SK-N-SH (cell line): ENCODE measurements at regions not wholly inside any gene's neighbourhood (a gene's known extent, or its start where the extent isn't known, plus 50 kb on each side); places are given as distances from the start of the nearest gene placed in this dataset.

Experiments
- CTCF ChIA-PET: fragments of 300-600, 350-600 bp; formaldehyde crosslinking; extraction: SDS; loops from one replicate; lab custom pipeline; 2021; lab: Yijun Ruan, JAX
- POLR2A ChIA-PET: fragments of 350-600 bp; sonication (Branson Sonifier 250); formaldehyde crosslinking; extraction: SDS; loops from one replicate; lab custom pipeline; 2020; ENCODE audit warnings: antibody characterized with exemption, inconsistent platforms; lab: Yijun Ruan, JAX
- DNase-seq: peaks from one replicate; pipeline ENCODE4 v3.0.0; 2012
- H2AFZ ChIP-seq: fragments of 200-600 bp; sonication (generic); 2 replicates; pipeline ENCODE4 v1.8.1; 2016; ENCODE audit warnings: antibody characterized with exemption, mild to moderate bottlenecking, low read depth
- H3F3A ChIP-seq: fragments of 200-600 bp; sonication (generic); replicated peaks from 2 replicates; pipeline ENCODE3; 2016; ENCODE audit warnings: antibody characterized with exemption, mild to moderate bottlenecking; ENCODE audit not compliant: insufficient read depth
- H3K27ac ChIP-seq, 2 experiments: fragments of 200-500 bp in 1 of 2; fragments of 200-600 bp in 1 of 2; sonication (Bioruptor generic) in 1 of 2; sonication (generic), shearing (Covaris generic) in 1 of 2; 2 replicates each; pipeline versions ENCODE4 v1.5.1 to v1.6.1; 2014 to 2016; ENCODE audit warnings: low read depth in 2 of 2, inconsistent platforms in 1 of 2, low read length in 1 of 2, mild to moderate bottlenecking in 1 of 2, mixed read lengths in 1 of 2
- H3K27me3 ChIP-seq: fragments of 200-600 bp; sonication (generic), shearing (Covaris generic); 2 replicates; pipeline ENCODE4 v1.6.1; 2016; ENCODE audit warnings: mixed run types; ENCODE audit not compliant: insufficient read depth
- H3K36me3 ChIP-seq, 2 experiments: fragments of 200-500 bp in 1 of 2; fragments of 200-600 bp in 1 of 2; sonication (Bioruptor generic) in 1 of 2; sonication (generic) in 1 of 2; replicated peaks in 1 of 2; 2 replicates each; pipeline versions ENCODE3 to v1.5.1; 2014 to 2016; ENCODE audit warnings: low read length in 1 of 2, mild to moderate bottlenecking in 1 of 2; ENCODE audit not compliant: insufficient read depth in 2 of 2, control insufficient read depth in 1 of 2
- H3K4me1 ChIP-seq, 2 experiments: fragments of 200-500 bp in 1 of 2; fragments of 200-600 bp in 1 of 2; sonication (Bioruptor generic) in 1 of 2; sonication (generic), shearing (Covaris generic) in 1 of 2; 2 replicates each; pipeline versions ENCODE4 v1.5.1 to v1.6.1; 2014 to 2016; ENCODE audit warnings: low read depth in 1 of 2, low read length in 1 of 2, mixed run types in 1 of 2; ENCODE audit not compliant: insufficient read depth in 2 of 2, control insufficient read depth in 1 of 2
- H3K4me2 ChIP-seq: fragments of 200-600 bp; sonication (generic), shearing (Covaris generic); 2 replicates; pipeline ENCODE4 v1.6.1; 2017; ENCODE audit warnings: mixed run types
- H3K4me3 ChIP-seq, 2 experiments: fragments of 200-500 bp in 1 of 2; fragments of 200-600 bp in 1 of 2; sonication (Bioruptor generic) in 1 of 2; sonication (generic), shearing (Covaris generic) in 1 of 2; 2 replicates each; pipeline versions ENCODE4 v1.5.1 to v1.8.1; 2014 to 2016; ENCODE audit warnings: low read depth in 2 of 2, inconsistent platforms in 1 of 2, low read length in 1 of 2, mild to moderate bottlenecking in 1 of 2, mixed read lengths in 1 of 2, moderate library complexity in 1 of 2
- H3K79me2 ChIP-seq: fragments of 200-600 bp; sonication (generic); 2 replicates; pipeline ENCODE4 v1.8.1; 2017; ENCODE audit warnings: mild to moderate bottlenecking; ENCODE audit not compliant: insufficient read depth
- H3K9ac ChIP-seq: fragments of 200-600 bp; sonication (generic); 2 replicates; pipeline ENCODE4 v1.6.1; 2017; ENCODE audit warnings: mixed run types
- H3K9me2 ChIP-seq: fragments of 200-600 bp; sonication (generic); 2 replicates; pipeline ENCODE4 v1.6.1; 2017; ENCODE audit warnings: mixed run types
- H3K9me3 ChIP-seq: fragments of 200-600 bp; sonication (generic); 2 replicates; pipeline ENCODE4 v1.6.1; 2017; ENCODE audit warnings: mixed run types, mild to moderate bottlenecking, moderate library complexity
- H4K20me1 ChIP-seq: fragments of 200-600 bp; sonication (generic); 2 replicates; pipeline ENCODE4 v1.6.1; 2017; ENCODE audit warnings: mild to moderate bottlenecking, mixed run types; ENCODE audit not compliant: insufficient read depth
- EP300 ChIP-seq, 2 experiments: IDR thresholded peaks; 2 replicates each; pipeline versions ENCODE4 v1.4.0 to v1.6.1; 2012; ENCODE audit warnings: borderline replicate concordance in 1 of 2, low read depth in 1 of 2, low read length in 1 of 2
- FOXJ3 ChIP-seq: sonication (generic); formaldehyde crosslinking; IDR thresholded peaks from 2 replicates; pipeline ENCODE4 v1.5.1; 2020; ENCODE audit warnings: mild to moderate bottlenecking, missing genetic modification reagents
- JUND ChIP-seq: IDR thresholded peaks from 2 replicates; pipeline ENCODE4 v1.4.0; 2012
- MAX ChIP-seq: IDR thresholded peaks from 2 replicates; pipeline ENCODE4 v1.4.0; 2012; ENCODE audit warnings: low read depth
- MEF2A ChIP-seq: IDR thresholded peaks from 2 replicates; pipeline ENCODE4 v1.4.0; 2012; ENCODE audit warnings: low read depth, borderline replicate concordance
- NFIC ChIP-seq: IDR thresholded peaks from 2 replicates; pipeline ENCODE4 v1.4.0; 2012; ENCODE audit warnings: borderline replicate concordance
- POLR2AphosphoS5 ChIP-seq: IDR thresholded peaks from 2 replicates; pipeline ENCODE4 v1.6.1; 2012; ENCODE audit warnings: low read depth, low read length
- REST ChIP-seq: IDR thresholded peaks from 2 replicates; pipeline ENCODE4 v1.6.1; 2012; ENCODE audit warnings: mild to moderate bottlenecking, low read depth, low read length, moderate library complexity
- RXRA ChIP-seq: IDR thresholded peaks from 2 replicates; pipeline ENCODE4 v1.4.0; 2012; ENCODE audit warnings: low read depth, mild to moderate bottlenecking, borderline replicate concordance
- TAF1 ChIP-seq: IDR thresholded peaks from 2 replicates; pipeline ENCODE4 v1.6.1; 2012; ENCODE audit warnings: low read depth, mild to moderate bottlenecking, low read length, moderate library complexity, borderline replicate concordance
- TCF12 ChIP-seq: IDR thresholded peaks from 2 replicates; pipeline ENCODE4 v1.4.0; 2012
- TEAD4 ChIP-seq: IDR thresholded peaks from 2 replicates; pipeline ENCODE4 v1.4.0; 2012; ENCODE audit warnings: mild to moderate bottlenecking, borderline replicate concordance; ENCODE audit not compliant: insufficient read depth
- USF2 ChIP-seq: fragments of 150-350 bp; IDR thresholded peaks from 2 replicates; pipeline ENCODE4 v1.6.1; 2017; ENCODE audit warnings: antibody characterized with exemption, low read length, low read depth, borderline replicate concordance
- ZBTB33 ChIP-seq: IDR thresholded peaks from 2 replicates; pipeline ENCODE4 v1.4.0; 2012; ENCODE audit warnings: low read depth, borderline replicate concordance
- WGBS: methylation state at CpG from one replicate; pipeline ENCODE4 v1.1.6; 2017; ENCODE audit warnings: low lambda C conversion rate; 5-methylcytosine and 5-hydroxymethylcytosine counted together

- Histone ChIP-seq H3K4me1 (no peaks in the 10 kb centered on the region), H3K4me2 (no peak overlapping the region), H3K4me3 (no peak overlapping the region), H3K9me2 (no peaks in the 10 kb centered on the region), H3K27ac (no peak overlapping the region), H4K20me1 (no peaks in the 10 kb centered on the region), H3F3A (no peaks in the 10 kb centered on the region), H3K9me3 (no peaks in the 10 kb centered on the region), H3K27me3 (no peaks in the 10 kb centered on the region), H3K9ac (no peak overlapping the region), H3K36me3 (no peaks in the 10 kb centered on the region), H3K79me2 (no peaks in the 10 kb centered on the region), H2AFZ (no peak overlapping the region)
- CTCF ChIA-PET = no interaction called here
- DNase-seq = no peak
- WGBS = 19% methylated on average over 3 of the region's 3 CpGs
- TF ChIP-seq ZBTB33 (no peak), TEAD4 (no peak), TAF1 (no peak), JUND (no peak), TCF12 (no peak), EP300 (IDR thresholded peaks at IDR 0.05; ENCODE audit: borderline replicate concordance in 1 of 2, low read depth in 1 of 2, low read length in 1 of 2) (no peak), FOXJ3 (no peak), POLR2AphosphoS5 (no peak), RXRA (no peak), NFIC (no peak), USF2 (no peak), MEF2A (no peak), MAX (no peak), REST (no peak)
- POLR2A ChIA-PET = no interaction called here
Measured at GRCh38 chr3:99143493-99143892, 242.0 kb upstream of the DCBLD2 start.
